HL-60 (cell line): ENCODE measurements at regions not wholly inside any gene's neighbourhood (a gene's known extent, or its start where the extent isn't known, plus 50 kb on each side); places are given as distances from the start of the nearest gene placed in this dataset.

Experiments used
- CTCF ChIP-seq: IDR thresholded peaks from one replicate; pipeline ENCODE4 v1.5.1; 2011; ENCODE audit warnings: low read length, control low read depth, inconsistent platforms; ENCODE audit not compliant: insufficient read depth
- GABPA ChIP-seq: IDR thresholded peaks from 2 replicates; pipeline ENCODE4 v1.6.1; 2012; ENCODE audit warnings: low read depth
- POLR2AphosphoS5 ChIP-seq: IDR thresholded peaks from 2 replicates; pipeline ENCODE4 v1.6.1; 2012; ENCODE audit warnings: low read depth
- REST ChIP-seq: IDR thresholded peaks from 2 replicates; pipeline ENCODE4 v1.6.1; 2012; ENCODE audit warnings: low read depth; ENCODE audit not compliant: insufficient replicate concordance
- SPI1 ChIP-seq: IDR thresholded peaks from 2 replicates; pipeline ENCODE4 v1.6.1; 2012; ENCODE audit warnings: low read depth, mild to moderate bottlenecking, borderline replicate concordance

- TF ChIP-seq CTCF = no peak
- no peak for TF ChIP-seq REST
- TF ChIP-seq POLR2AphosphoS5 = no peak
- TF ChIP-seq SPI1 = no peak
- no peak for TF ChIP-seq GABPA
These were observed 104.9 kb upstream of the GIMD1 start for GRCh38 chr4:106473515-106473914.
